K562 (cell line): ENCODE measurements at regions not wholly inside any gene's neighbourhood (a gene's known extent, or its start where the extent isn't known, plus 50 kb on each side); places are given as distances from the start of the nearest gene placed in this dataset.
A peak's percentile ranks its signal among the peaks of the same experiment; 100 is the strongest.

Experiments used
- ATAC-seq: fragments of 200-7000 bp; cut with Tn5 transposase; 3 replicates; pipeline ENCODE4 v1.9.1; 2020; ENCODE audit warnings: moderate library complexity
- BruUV-seq: library from RNA; stranded (reverse); fragments of 400-500 nt; replicated peaks from 2 replicates; lab custom pipeline; 2021; lab: Mats Ljungman, UMichigan
- CTCF ChIA-PET: fragments of 300-600 bp; formaldehyde crosslinking; extraction: SDS; loops from one replicate; lab custom pipeline; 2021; ENCODE audit warnings: low intra/inter-chr PET ratio; lab: Yijun Ruan, JAX
- POLR2A ChIA-PET: fragments of 300-600, 350-650 bp; sonication (Branson Sonifier 250); formaldehyde crosslinking; extraction: SDS; loops from one replicate; lab custom pipeline; 2021; ENCODE audit warnings: antibody characterized with exemption, inconsistent platforms; lab: Yijun Ruan, JAX
- DNase-seq, 4 experiments: peaks; one replicate each; pipeline versions ENCODE4 v3.0.0 to v3.0.0-alpha.2; 2011 to 2018; ENCODE audit warnings: low spot score in 3 of 4, mixed read lengths in 3 of 4; ENCODE audit errors: extremely low read depth in 1 of 4
- FAIRE-seq: peaks from 2 replicates; lab custom pipeline; 2011; peaks lifted over from hg19 to GRCh38; lab: Jason Lieb, UNC
- H2AFZ ChIP-seq: 2 replicates; pipeline ENCODE4 v1.6.0; 2011; ENCODE audit warnings: low read depth, low read length, control low read depth, inconsistent platforms
- H3K27ac ChIP-seq: fragments of 200-600 bp; 3 replicates; pipeline ENCODE4 v1.8.0; 2011; ENCODE audit warnings: low read depth, mild to moderate bottlenecking, control low read depth, inconsistent platforms, low read length, moderate library complexity, mixed read lengths; ENCODE audit errors: extremely low read depth
- H3K27me3 ChIP-seq, 2 experiments: fragments of 300-600 bp in 1 of 2; 2 replicates in 1 of 2; 3 replicates in 1 of 2; pipeline versions ENCODE4 v1.6.0 to v1.8.0; 2011; ENCODE audit warnings: inconsistent platforms in 2 of 2, low read length in 2 of 2, mild to moderate bottlenecking in 1 of 2, mixed read lengths in 1 of 2, moderate library complexity in 1 of 2; ENCODE audit not compliant: control insufficient read depth in 2 of 2, insufficient read depth in 2 of 2
- H3K36me3 ChIP-seq: fragments of 300-600 bp; 3 replicates; pipeline ENCODE4 v1.8.0; 2011; ENCODE audit warnings: mild to moderate bottlenecking, low read length, inconsistent platforms; ENCODE audit not compliant: control insufficient read depth, insufficient read depth
- H3K4me1 ChIP-seq, 2 experiments: fragments of 200-600 bp in 1 of 2; replicated peaks in 1 of 2; 2 replicates in 1 of 2; 3 replicates in 1 of 2; pipeline versions ENCODE4 v1.5.1 to v1.8.0; 2011; ENCODE audit warnings: inconsistent platforms in 2 of 2, low read length in 2 of 2, mild to moderate bottlenecking in 1 of 2, mixed read lengths in 1 of 2, moderate library complexity in 1 of 2; ENCODE audit not compliant: control insufficient read depth in 2 of 2, insufficient read depth in 2 of 2
- H3K4me2 ChIP-seq: 2 replicates; pipeline ENCODE4 v1.6.1; 2011; ENCODE audit warnings: low read length, control low read depth, inconsistent platforms, mixed read lengths; ENCODE audit not compliant: insufficient read depth
- H3K4me3 ChIP-seq: fragments of 200-600 bp; sonication (generic), shearing (Covaris generic); 2 replicates; pipeline ENCODE4 v1.5.1; 2016; ENCODE audit warnings: control low read depth, inconsistent platforms
- H3K79me2 ChIP-seq: fragments of 200-600 bp; 3 replicates; pipeline ENCODE4 v1.8.0; 2011; ENCODE audit warnings: low read length, inconsistent platforms; ENCODE audit not compliant: control insufficient read depth, insufficient read depth
- H3K9ac ChIP-seq, 2 experiments: 2 replicates each; pipeline versions ENCODE4 v1.6.0 to v1.6.1; 2011; ENCODE audit warnings: low read depth in 2 of 2, low read length in 2 of 2, control low read depth in 1 of 2, inconsistent platforms in 1 of 2, mild to moderate bottlenecking in 1 of 2, mixed read lengths in 1 of 2; ENCODE audit not compliant: insufficient read depth in 1 of 2
- H3K9me1 ChIP-seq: one replicate; pipeline ENCODE4 v1.6.0; 2011; ENCODE audit warnings: inconsistent platforms, mild to moderate bottlenecking, low read length, moderate library complexity; ENCODE audit not compliant: control insufficient read depth, insufficient read depth
- H3K9me3 ChIP-seq: replicated peaks from 2 replicates; pipeline ENCODE4 v1.5.1; 2011; ENCODE audit warnings: low read depth, low read length, inconsistent platforms; ENCODE audit not compliant: control insufficient read depth, insufficient read depth
- H4K20me1 ChIP-seq: replicated peaks from 2 replicates; pipeline ENCODE4 v1.6.1; 2011; ENCODE audit warnings: low read length, inconsistent platforms, mixed read lengths; ENCODE audit not compliant: control insufficient read depth, insufficient read depth
- DACH1 ChIP-seq: fragments of 450-650 bp; IDR thresholded peaks from 2 replicates; pipeline ENCODE4 v1.6.1; 2018; ENCODE audit not compliant: partially characterized antibody
- HNRNPK ChIP-seq: fragments of 200-400 bp; formaldehyde crosslinking; IDR thresholded peaks from one replicate; pipeline ENCODE4 v1.6.1; 2018; ENCODE audit warnings: mild to moderate bottlenecking, low read depth, low read length; ENCODE audit not compliant: poor library complexity, severe bottlenecking
- TAL1 ChIP-seq: fragments of 450-650 bp; IDR thresholded peaks from 2 replicates; pipeline ENCODE4 v1.6.1; 2016; ENCODE audit warnings: mild to moderate bottlenecking
- ZNF146 ChIP-seq: IDR thresholded peaks from one replicate; pipeline ENCODE4 v1.6.1; 2018; ENCODE audit warnings: missing compliant biosample characterization; ENCODE audit not compliant: unreplicated experiment
- in situ Hi-C: fragments of 300-500 bp; cut with MboI; formaldehyde crosslinking; loops from 4 replicates; pipeline ENCODE4 v1.15.0; 2018; ENCODE audit warnings: inconsistent platforms, mixed read lengths
- intact Hi-C: fragments of 100-400 bp; cut with micrococcal nuclease; formaldehyde crosslinking; loops from 2 replicates; pipeline ENCODE4 v1.14.2; 2022
- TF ChIP-seq, protein P1 (sequence below): sonication (generic); formaldehyde crosslinking; IDR thresholded peaks from 2 replicates; pipeline ENCODE4 v1.9.0; 2022; ENCODE audit warnings: mild to moderate bottlenecking, missing genetic modification reagents
- TF ChIP-seq, protein P2 (sequence below), 2 experiments: IDR thresholded peaks; 2 replicates each; pipeline ENCODE4 v1.6.1; 2011; ENCODE audit warnings: borderline replicate concordance in 1 of 2, control low read depth in 1 of 2, low read depth in 1 of 2, low read length in 1 of 2, mild to moderate bottlenecking in 1 of 2, mixed read lengths in 1 of 2, moderate library complexity in 1 of 2; ENCODE audit not compliant: insufficient read depth in 1 of 2, insufficient read length in 1 of 2, poor library complexity in 1 of 2, severe bottlenecking in 1 of 2; ENCODE audit errors: extremely low read depth in 1 of 2
- TF ChIP-seq, protein P3 (sequence below), 3 experiments: IDR thresholded peaks in 2 of 3; conservative IDR thresholded peaks in 1 of 3; 2 replicates each; pipeline ENCODE4 v1.5.1; 2011 to 2012; ENCODE audit warnings: low read length in 3 of 3, mild to moderate bottlenecking in 3 of 3, control low read depth in 2 of 3, improper control_type of control experiment in 1 of 3, inconsistent platforms in 1 of 3, low read depth in 1 of 3, mixed read lengths in 1 of 3, moderate library complexity in 1 of 3; ENCODE audit not compliant: insufficient read depth in 2 of 3

DNA sequence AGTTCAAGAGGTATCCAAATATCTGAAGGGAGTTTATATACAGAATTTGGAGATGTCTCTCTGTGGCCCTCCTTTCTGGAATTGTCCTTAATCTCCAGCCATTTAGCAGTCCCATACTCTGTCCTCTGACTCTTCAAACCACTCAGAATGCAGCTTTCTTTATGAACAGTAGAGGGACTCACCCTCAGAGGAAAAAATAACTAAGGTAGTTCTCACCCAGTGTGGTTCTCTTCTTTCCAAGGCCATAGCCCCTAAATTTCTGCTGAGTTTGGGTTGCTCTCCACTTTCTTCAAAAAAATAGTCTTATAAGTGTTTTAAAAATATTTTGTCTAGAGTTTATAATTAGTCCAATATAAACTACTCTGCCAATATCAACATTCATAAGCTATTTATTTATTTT lies 369.7 kb downstream of the MATN1 start:
- no peaks in the 10 kb centered on the region for H3K9me1 ChIP-seq
- ATAC-seq (peak; percentile 68; the same call in 2 of the 3 replicates), DNase-seq (no peak), FAIRE-seq (peak; percentile 59)
- H4K20me1 ChIP-seq = no peaks in the 10 kb centered on the region
- H3K4me2 ChIP-seq = no peak overlapping the region
- no TSS peak for BruUV-seq
- H3K36me3 ChIP-seq = no peaks in the 10 kb centered on the region
- POLR2A ChIA-PET = interaction anchor here (0.6 to 1.2 kb wide), 3 partner anchors 10 to 67 kb away, joined by 3 read pairs; no protein-coding TSS in a partner anchor
- no peak overlapping the region for H3K4me3 ChIP-seq
- H2AFZ ChIP-seq = no peak overlapping the region
- in situ Hi-C loops (no loop called here), intact Hi-C loops (no loop called here)
- no peak overlapping the region for H3K9ac ChIP-seq
- no peak overlapping the region for H3K27ac ChIP-seq
- H3K4me1 ChIP-seq = no peaks in the 10 kb centered on the region
- TF ChIP-seq, protein P1, sequence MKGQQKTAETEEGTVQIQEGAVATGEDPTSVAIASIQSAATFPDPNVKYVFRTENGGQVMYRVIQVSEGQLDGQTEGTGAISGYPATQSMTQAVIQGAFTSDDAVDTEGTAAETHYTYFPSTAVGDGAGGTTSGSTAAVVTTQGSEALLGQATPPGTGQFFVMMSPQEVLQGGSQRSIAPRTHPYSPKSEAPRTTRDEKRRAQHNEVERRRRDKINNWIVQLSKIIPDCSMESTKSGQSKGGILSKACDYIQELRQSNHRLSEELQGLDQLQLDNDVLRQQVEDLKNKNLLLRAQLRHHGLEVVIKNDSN (CRISPR knock-in tag) = no peak
- TF ChIP-seq DACH1 (no peak), TAL1 (no peak), HNRNPK (no peak), ZNF146 (CRISPR knock-in tag) (no peak)
- TF ChIP-seq, protein P2, sequence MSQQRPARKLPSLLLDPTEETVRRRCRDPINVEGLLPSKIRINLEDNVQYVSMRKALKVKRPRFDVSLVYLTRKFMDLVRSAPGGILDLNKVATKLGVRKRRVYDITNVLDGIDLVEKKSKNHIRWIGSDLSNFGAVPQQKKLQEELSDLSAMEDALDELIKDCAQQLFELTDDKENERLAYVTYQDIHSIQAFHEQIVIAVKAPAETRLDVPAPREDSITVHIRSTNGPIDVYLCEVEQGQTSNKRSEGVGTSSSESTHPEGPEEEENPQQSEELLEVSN (IDR thresholded peaks at IDR 0.05; ENCODE audit: borderline replicate concordance in 1 of 2, extremely low read depth in 1 of 2, insufficient read depth in 1 of 2, insufficient read length in 1 of 2, low read depth in 1 of 2, low read length in 1 of 2, poor library complexity in 1 of 2, severe bottlenecking in 1 of 2) = no peak
- TF ChIP-seq, protein P3, sequence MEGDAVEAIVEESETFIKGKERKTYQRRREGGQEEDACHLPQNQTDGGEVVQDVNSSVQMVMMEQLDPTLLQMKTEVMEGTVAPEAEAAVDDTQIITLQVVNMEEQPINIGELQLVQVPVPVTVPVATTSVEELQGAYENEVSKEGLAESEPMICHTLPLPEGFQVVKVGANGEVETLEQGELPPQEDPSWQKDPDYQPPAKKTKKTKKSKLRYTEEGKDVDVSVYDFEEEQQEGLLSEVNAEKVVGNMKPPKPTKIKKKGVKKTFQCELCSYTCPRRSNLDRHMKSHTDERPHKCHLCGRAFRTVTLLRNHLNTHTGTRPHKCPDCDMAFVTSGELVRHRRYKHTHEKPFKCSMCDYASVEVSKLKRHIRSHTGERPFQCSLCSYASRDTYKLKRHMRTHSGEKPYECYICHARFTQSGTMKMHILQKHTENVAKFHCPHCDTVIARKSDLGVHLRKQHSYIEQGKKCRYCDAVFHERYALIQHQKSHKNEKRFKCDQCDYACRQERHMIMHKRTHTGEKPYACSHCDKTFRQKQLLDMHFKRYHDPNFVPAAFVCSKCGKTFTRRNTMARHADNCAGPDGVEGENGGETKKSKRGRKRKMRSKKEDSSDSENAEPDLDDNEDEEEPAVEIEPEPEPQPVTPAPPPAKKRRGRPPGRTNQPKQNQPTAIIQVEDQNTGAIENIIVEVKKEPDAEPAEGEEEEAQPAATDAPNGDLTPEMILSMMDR (IDR thresholded peaks at IDR 0.05 in 2 of 3, conservative IDR thresholded peaks at IDR 0.05 in 1 of 3; ENCODE audit: insufficient read depth in 2 of 3, low read depth in 1 of 3, low read length in 3 of 3) = peak; percentile 29 to 33 (median 29); a peak in 4 of 6 replicates
- H3K9me3 ChIP-seq = no peaks in the 10 kb centered on the region
- H3K79me2 ChIP-seq = no peaks in the 10 kb centered on the region
- CTCF ChIA-PET = interaction anchor here (0.7 kb wide), 1 partner anchor 355 kb away, joined by 3 read pairs; no protein-coding TSS in a partner anchor
- H3K27me3 ChIP-seq = peaks cover 0 to 4% of the 10 kb centered on the region in 2 experiments; a peak in 1 of 5 replicates
